ENCODE measurements at regions not wholly inside any gene's neighbourhood (a gene's known extent, or its start where the extent isn't known, plus 50 kb on each side); places are given as distances from the start of the nearest gene placed in this dataset.

DNA sequence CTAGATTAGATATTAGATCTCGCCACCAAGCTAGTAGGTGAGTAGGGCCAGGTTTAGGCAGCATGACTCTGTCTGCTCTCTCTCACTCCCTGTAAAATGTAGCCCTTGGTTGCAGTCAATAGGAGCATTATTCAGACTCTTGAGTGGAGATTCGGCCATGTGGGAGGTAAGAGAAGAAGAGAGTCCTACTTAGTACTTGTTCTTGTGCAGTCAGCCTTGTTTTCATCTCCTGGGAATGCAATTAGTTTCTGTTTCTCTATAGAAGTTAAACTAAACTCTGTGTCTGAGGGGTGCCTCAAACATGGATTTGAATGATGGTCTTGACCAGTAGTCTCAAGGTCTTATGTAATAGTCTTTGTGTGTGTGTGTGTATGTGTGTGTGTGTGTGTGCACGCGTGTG, 229.5 kb upstream of the DPH6 start:
- Mint-ChIP-seq H3K36me3 (no peaks in the 10 kb centered on the region), H3K9me3 (peaks cover 0 to 3% (median 0%) of the 10 kb centered on the region in 9 donors)

DNA sequence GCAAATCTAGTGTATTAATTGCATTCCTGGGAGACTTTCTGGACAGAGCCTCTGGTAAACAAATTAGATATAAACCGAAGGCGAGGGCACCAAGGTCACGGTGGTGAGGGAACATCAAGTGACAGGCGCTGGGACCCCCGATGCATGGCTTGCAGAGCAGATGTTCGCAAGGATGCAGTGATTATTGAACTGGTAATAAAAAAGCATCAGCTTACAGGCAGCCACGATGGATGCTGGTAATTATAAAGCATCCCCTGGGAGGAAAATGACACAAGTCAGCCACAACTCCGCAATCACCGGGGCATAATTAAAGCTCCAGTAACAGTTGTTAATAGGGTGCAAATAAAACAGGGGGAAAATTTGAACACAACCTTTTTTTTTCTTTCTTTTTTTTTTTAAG, 231.1 kb upstream of the DPH6 start:
- POLR2A ChIA-PET = no interaction called here
- no peaks in the 10 kb centered on the region for H3K4me1 Mint-ChIP-seq
- no peak overlapping the region for H3K4me3 Mint-ChIP-seq
- H3K9me3 Mint-ChIP-seq = peaks cover 0 to 3% (median 0%) of the 10 kb centered on the region in 9 donors
- H3K36me3 Mint-ChIP-seq = no peaks in the 10 kb centered on the region
- DNase-seq (no peak), ATAC-seq (no peak)
- H3K27ac Mint-ChIP-seq = no peak overlapping the region
- H3K27me3 Mint-ChIP-seq = peaks cover 2 to 13% (median 3%) of the 10 kb centered on the region in 5 donors

More for the DNA sequence above, 229.5 kb upstream of the DPH6 start:
- no peak overlapping the region for H3K4me3 Mint-ChIP-seq
- ATAC-seq = no peak
- no peak for DNase-seq
- H3K4me1 Mint-ChIP-seq = no peaks in the 10 kb centered on the region
- no peak overlapping the region for H3K27ac Mint-ChIP-seq
- peaks cover 0 to 6% (median 3%) of the 10 kb centered on the region in 5 donors for H3K27me3 Mint-ChIP-seq
- POLR2A ChIA-PET = no interaction called here

DNA sequence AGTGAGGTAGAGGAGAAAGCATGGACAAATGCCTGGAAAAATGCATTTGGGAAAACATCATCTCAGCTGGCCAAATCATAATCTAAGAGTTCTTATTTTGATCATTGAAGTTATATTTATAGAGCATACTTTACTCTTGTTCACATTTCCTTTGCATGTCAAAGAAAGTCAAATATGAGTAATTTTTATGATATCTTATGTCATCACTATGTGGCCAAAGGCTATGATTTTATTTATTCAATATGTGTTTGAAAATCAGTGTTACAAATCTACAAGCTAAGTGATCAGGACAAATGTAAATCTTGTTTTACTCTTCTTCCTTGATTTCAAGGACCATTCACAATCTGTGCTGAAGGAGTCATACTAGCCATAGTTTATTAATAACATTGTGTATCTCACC, 237.2 kb upstream of the DPH6 start:
- H3K27me3 Mint-ChIP-seq = peaks cover 2 to 14% (median 5%) of the 10 kb centered on the region in 5 donors
- H3K9me3 Mint-ChIP-seq = no peaks in the 10 kb centered on the region
- no peaks in the 10 kb centered on the region for H3K36me3 Mint-ChIP-seq
- POLR2A ChIA-PET = no interaction called here
- H3K4me3 Mint-ChIP-seq = no peak overlapping the region
- no peak overlapping the region for H3K27ac Mint-ChIP-seq
- H3K4me1 Mint-ChIP-seq = no peaks in the 10 kb centered on the region
- no peak for DNase-seq
- ATAC-seq = no peak

- Mint-ChIP-seq H3K4me3 (no peak overlapping the region), H3K9me3 (peaks cover 0 to 5% (median 0%) of the 10 kb centered on the region in 9 donors), H3K36me3 (no peaks in the 10 kb centered on the region), H3K27ac (no peak overlapping the region), H3K4me1 (no peaks in the 10 kb centered on the region), H3K27me3 (peaks cover 0 to 26% (median 7%) of the 10 kb centered on the region in 5 donors)
- no peak for DNase-seq
- no peak for ATAC-seq
- POLR2A ChIA-PET = no interaction called here
Measured at GRCh38 chr15:35784745-35785144, 238.8 kb upstream of the DPH6 start.

DNA sequence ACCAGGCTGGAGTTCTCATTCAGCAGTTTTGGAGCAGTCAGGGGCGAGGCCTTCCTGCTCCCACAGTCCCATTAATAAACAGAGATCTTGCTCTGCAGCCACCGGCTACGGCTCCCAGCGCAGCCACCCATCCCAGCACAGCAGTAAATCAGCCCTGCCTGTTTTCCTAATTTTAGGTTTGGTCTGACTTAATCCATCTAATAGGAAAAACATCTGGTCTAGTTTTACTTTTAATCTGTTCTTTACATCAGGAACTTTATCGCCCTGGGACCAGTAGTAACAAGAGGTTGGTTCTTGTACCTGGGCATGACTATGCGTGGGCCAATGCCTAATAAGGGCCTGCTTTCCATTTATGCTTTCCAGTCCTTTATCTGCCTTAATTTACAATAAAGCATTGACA, 264.0 kb upstream of the DPH6 start:
- Mint-ChIP-seq H3K27ac (no peak overlapping the region), H3K27me3 (peaks cover 0 to 10% (median 3%) of the 10 kb centered on the region in 5 donors), H3K9me3 (no peaks in the 10 kb centered on the region), H3K36me3 (no peaks in the 10 kb centered on the region), H3K4me3 (no peak overlapping the region), H3K4me1 (no peaks in the 10 kb centered on the region)
- DNase-seq (no peak), ATAC-seq (no peak)
- POLR2A ChIA-PET = interaction anchor here (0.6 kb wide), 1 partner anchor 1599 kb away, joined by 3 read pairs; no protein-coding TSS in a partner anchor

DNA sequence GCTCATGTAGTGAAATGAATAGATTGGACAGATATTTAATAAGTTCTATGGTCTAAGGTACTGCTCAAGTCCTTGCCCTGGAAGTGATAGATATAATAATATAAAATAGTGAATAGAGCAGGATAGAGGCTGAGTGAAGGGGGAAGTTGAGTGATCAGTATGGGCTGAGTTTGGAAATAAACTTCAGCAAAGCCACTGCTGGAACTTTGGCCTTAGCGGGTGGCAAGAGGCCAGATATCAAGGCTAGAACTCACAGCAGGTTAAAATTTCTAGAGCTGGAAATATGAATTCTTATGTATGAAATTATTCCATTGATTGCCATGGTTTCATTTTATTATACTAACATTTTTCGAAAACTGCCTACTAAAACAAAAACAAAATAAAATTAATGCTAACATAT, 267.6 kb upstream of the DPH6 start:
- Mint-ChIP-seq H3K9me3 (no peaks in the 10 kb centered on the region), H3K27me3 (peaks cover 0 to 10% (median 2%) of the 10 kb centered on the region in 5 donors), H3K4me1 (no peaks in the 10 kb centered on the region), H3K4me3 (no peak overlapping the region), H3K27ac (no peak overlapping the region), H3K36me3 (no peaks in the 10 kb centered on the region)
- DNase-seq (no peak), ATAC-seq (no peak)
- POLR2A ChIA-PET = no interaction called here

- Mint-ChIP-seq H3K27me3 (peaks cover 0 to 24% (median 3%) of the 10 kb centered on the region in 5 donors), H3K36me3 (no peaks in the 10 kb centered on the region), H3K4me1 (no peaks in the 10 kb centered on the region), H3K4me3 (no peak overlapping the region), H3K27ac (no peak overlapping the region), H3K9me3 (peaks cover 0 to 11% (median 0%) of the 10 kb centered on the region in 9 donors)
- no peak for ATAC-seq
- POLR2A ChIA-PET = no interaction called here
- no peak for DNase-seq
Measured at GRCh38 chr15:35818846-35819245, 272.9 kb upstream of the DPH6 start.

DNA sequence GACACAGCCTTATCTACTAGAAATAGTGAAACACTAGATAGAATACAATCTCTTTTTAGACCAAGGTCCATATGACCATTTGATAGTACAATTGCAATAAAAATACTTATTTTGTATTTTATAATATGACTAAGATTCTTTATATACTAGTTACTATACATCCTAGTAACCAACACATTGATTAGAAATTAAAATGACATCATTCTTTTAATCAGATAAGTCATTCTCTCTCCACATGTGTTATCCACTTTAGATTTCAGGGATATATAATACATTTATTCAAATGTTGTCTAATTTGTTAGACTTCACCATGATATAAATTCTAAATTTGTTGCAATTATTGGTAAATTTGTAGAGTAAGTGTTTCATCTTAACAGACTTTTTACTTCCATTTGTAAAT, 276.2 kb upstream of the DPH6 start:
- ATAC-seq (no peak), DNase-seq (no peak)
- no peaks in the 10 kb centered on the region for H3K36me3 Mint-ChIP-seq
- H3K4me1 Mint-ChIP-seq = no peaks in the 10 kb centered on the region
- H3K27ac Mint-ChIP-seq = no peak overlapping the region
- H3K27me3 Mint-ChIP-seq = peaks cover 0 to 22% (median 5%) of the 10 kb centered on the region in 5 donors
- POLR2A ChIA-PET = no interaction called here
- H3K9me3 Mint-ChIP-seq = peaks cover 0 to 11% (median 2%) of the 10 kb centered on the region in 9 donors
- no peak overlapping the region for H3K4me3 Mint-ChIP-seq

DNA sequence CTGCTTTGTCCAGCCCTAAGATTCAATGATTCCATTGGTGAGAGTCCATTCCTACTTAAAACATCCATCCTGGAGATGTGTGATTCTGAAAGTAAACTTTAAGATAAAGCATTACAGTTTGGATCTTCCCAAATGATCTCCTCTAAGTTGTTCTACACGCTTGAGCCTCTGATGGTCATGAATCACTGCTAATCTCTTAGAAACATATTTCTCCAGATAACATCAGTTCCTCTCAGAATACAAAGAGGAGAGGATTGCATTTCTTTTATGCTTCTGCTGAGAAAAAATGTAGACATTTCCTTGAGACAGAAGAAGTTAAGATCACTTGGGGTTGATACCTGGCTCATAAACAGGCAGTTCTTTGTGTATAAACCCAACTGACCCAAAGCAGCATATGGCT, 281.2 kb upstream of the DPH6 start:
- H3K36me3 Mint-ChIP-seq = no peaks in the 10 kb centered on the region
- no peak for ATAC-seq
- H3K27ac Mint-ChIP-seq = no peak overlapping the region
- H3K27me3 Mint-ChIP-seq = peaks cover 0 to 14% (median 2%) of the 10 kb centered on the region in 5 donors
- no peak for DNase-seq
- no peak overlapping the region for H3K4me3 Mint-ChIP-seq
- POLR2A ChIA-PET = no interaction called here
- H3K9me3 Mint-ChIP-seq = peaks cover 0 to 8% (median 3%) of the 10 kb centered on the region in 9 donors
- H3K4me1 Mint-ChIP-seq = no peaks in the 10 kb centered on the region

GRCh38 chr15:35827911-35828310, 281.9 kb upstream of the DPH6 start:
- Mint-ChIP-seq H3K4me3 (no peak overlapping the region), H3K27ac (no peak overlapping the region), H3K9me3 (peaks cover 0 to 8% (median 3%) of the 10 kb centered on the region in 9 donors), H3K4me1 (no peaks in the 10 kb centered on the region), H3K36me3 (no peaks in the 10 kb centered on the region), H3K27me3 (peaks cover 0 to 14% (median 2%) of the 10 kb centered on the region in 5 donors)
- no peak for ATAC-seq
- POLR2A ChIA-PET = no interaction called here
- DNase-seq = no peak

GRCh38 chr15:35833581-35833980, 287.6 kb upstream of the DPH6 start:
- DNase-seq (no peak), ATAC-seq (no peak)
- POLR2A ChIA-PET = no interaction called here
- no peaks in the 10 kb centered on the region for H3K36me3 Mint-ChIP-seq
- peaks cover 0 to 16% (median 0%) of the 10 kb centered on the region in 5 donors for H3K27me3 Mint-ChIP-seq
- H3K9me3 Mint-ChIP-seq = peaks cover 0 to 7% (median under 1%) of the 10 kb centered on the region in 9 donors
- no peak overlapping the region for H3K27ac Mint-ChIP-seq
- H3K4me1 Mint-ChIP-seq = no peaks in the 10 kb centered on the region
- H3K4me3 Mint-ChIP-seq = no peak overlapping the region

DNA sequence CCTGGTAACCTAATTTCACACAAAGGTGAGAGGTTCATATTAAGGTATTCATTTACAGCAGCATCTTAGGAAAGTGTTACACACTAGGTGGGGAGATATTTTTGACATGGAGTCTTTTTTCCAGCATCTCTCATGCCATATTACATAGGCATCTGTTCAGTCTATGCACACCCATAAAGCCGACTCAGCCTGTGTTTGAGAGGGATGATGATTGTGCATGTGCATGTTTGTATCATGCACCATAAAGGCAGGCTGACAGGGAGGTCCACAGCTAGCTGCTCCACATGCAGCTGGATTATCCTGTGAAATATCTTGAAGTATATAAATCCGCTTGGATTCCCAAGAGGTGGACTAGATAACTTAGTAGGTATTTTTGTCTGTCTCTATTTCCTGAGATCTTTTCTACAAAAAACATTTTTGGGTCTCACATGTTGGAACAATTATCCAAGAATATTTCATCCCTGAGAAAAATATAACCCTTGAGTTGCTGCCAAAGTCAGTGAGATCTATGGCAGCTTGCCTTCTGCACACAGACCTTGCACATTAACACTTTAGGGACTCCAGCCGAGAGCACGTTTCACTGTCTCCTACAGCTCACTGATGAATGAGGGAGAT, 288.4 kb upstream of the DPH6 start:
- no peak for DNase-seq
- peaks cover 0 to 7% (median 0%) of the 10 kb centered on the region in 9 donors for H3K9me3 Mint-ChIP-seq
- no peak overlapping the region for H3K27ac Mint-ChIP-seq
- H3K36me3 Mint-ChIP-seq = no peaks in the 10 kb centered on the region
- H3K27me3 Mint-ChIP-seq = peaks cover 0 to 15% (median under 1%) of the 10 kb centered on the region in 5 donors
- ATAC-seq = no peak
- H3K4me1 Mint-ChIP-seq = no peaks in the 10 kb centered on the region
- POLR2A ChIA-PET = no interaction called here
- no peak overlapping the region for H3K4me3 Mint-ChIP-seq

GRCh38 chr15:35834866-35835265, 288.9 kb upstream of the DPH6 start:
- H3K27ac Mint-ChIP-seq = no peak overlapping the region

More at GRCh38 chr15:35834866-35835265, 288.9 kb upstream of the DPH6 start:
- ATAC-seq (no peak), DNase-seq (no peak)
- Mint-ChIP-seq H3K9me3 (peaks cover 0 to 7% (median 0%) of the 10 kb centered on the region in 9 donors), H3K36me3 (no peaks in the 10 kb centered on the region), H3K4me1 (no peaks in the 10 kb centered on the region), H3K27me3 (peaks cover 0 to 15% (median 2%) of the 10 kb centered on the region in 5 donors), H3K4me3 (no peak overlapping the region)
- POLR2A ChIA-PET = no interaction called here
